Trophoblast cell (in vitro differentiated cells and primary cell): ENCODE measurements at regions not wholly inside any gene's neighbourhood (a gene's known extent, or its start where the extent isn't known, plus 50 kb on each side); places are given as distances from the start of the nearest gene placed in this dataset.

Experiments
- DNase-seq, 2 donors: peaks; one replicate each; pipeline ENCODE4 v3.0.0-alpha.2; 2016
- H2AFZ ChIP-seq: 2 replicates; pipeline ENCODE4 v1.6.1; 2013; ENCODE audit warnings: low read length, moderate library complexity, mild to moderate bottlenecking; ENCODE audit not compliant: insufficient read depth, poor library complexity
- H2AK5ac ChIP-seq: 2 replicates; pipeline ENCODE4 v1.6.1; 2013; ENCODE audit warnings: mild to moderate bottlenecking, low read length
- H2BK120ac ChIP-seq: 2 replicates; pipeline ENCODE4 v1.6.1; 2013; ENCODE audit warnings: low read length, mild to moderate bottlenecking, moderate library complexity; ENCODE audit not compliant: insufficient read depth, poor library complexity
- H2BK12ac ChIP-seq: 2 replicates; pipeline ENCODE4 v1.6.1; 2013; ENCODE audit warnings: mild to moderate bottlenecking, low read length, moderate library complexity
- H2BK5ac ChIP-seq: 2 replicates; pipeline ENCODE4 v1.6.1; 2013; ENCODE audit warnings: low read length, low read depth, moderate library complexity, mild to moderate bottlenecking; ENCODE audit not compliant: poor library complexity
- H3K14ac ChIP-seq: 2 replicates; pipeline ENCODE4 v1.6.1; 2013; ENCODE audit warnings: mild to moderate bottlenecking, low read length
- H3K18ac ChIP-seq: 2 replicates; pipeline ENCODE4 v1.6.1; 2013; ENCODE audit warnings: mild to moderate bottlenecking, low read length
- H3K23ac ChIP-seq: 2 replicates; pipeline ENCODE4 v1.6.1; 2013; ENCODE audit warnings: low read length
- H3K27ac ChIP-seq: 2 replicates; pipeline ENCODE4 v1.5.1; 2013; ENCODE audit warnings: low read depth, mild to moderate bottlenecking, inconsistent platforms, low read length, moderate library complexity
- H3K27me3 ChIP-seq: 2 replicates; pipeline ENCODE4 v1.6.1; 2013; ENCODE audit warnings: inconsistent platforms, mild to moderate bottlenecking, low read length, moderate library complexity; ENCODE audit not compliant: insufficient read depth
- H3K36me3 ChIP-seq, 2 experiments: 1 replicate in 1 of 2; 2 replicates in 1 of 2; pipeline ENCODE4 v1.6.1; 2013; ENCODE audit warnings: low read length in 2 of 2, mild to moderate bottlenecking in 2 of 2, moderate library complexity in 1 of 2; ENCODE audit not compliant: insufficient read depth in 2 of 2, control insufficient read depth in 1 of 2
- H3K4ac ChIP-seq: 2 replicates; pipeline ENCODE4 v1.6.1; 2013; ENCODE audit warnings: low read depth, mild to moderate bottlenecking, low read length, moderate library complexity
- H3K4me1 ChIP-seq, 2 experiments: 1 replicate in 1 of 2; 2 replicates in 1 of 2; pipeline ENCODE4 v1.6.1; 2013; ENCODE audit warnings: low read length in 2 of 2, mild to moderate bottlenecking in 2 of 2, moderate library complexity in 1 of 2; ENCODE audit not compliant: insufficient read depth in 2 of 2, control insufficient read depth in 1 of 2
- H3K4me2 ChIP-seq: 2 replicates; pipeline ENCODE4 v1.6.1; 2013; ENCODE audit warnings: inconsistent platforms, mild to moderate bottlenecking, low read length, moderate library complexity
- H3K4me3 ChIP-seq: 2 replicates; pipeline ENCODE4 v1.5.1; 2013; ENCODE audit warnings: mild to moderate bottlenecking, low read depth, low read length, inconsistent platforms
- H3K79me1 ChIP-seq: one replicate; pipeline ENCODE4 v1.6.1; 2013; ENCODE audit warnings: low read length
- H3K79me2 ChIP-seq: 2 replicates; pipeline ENCODE4 v1.6.1; 2013; ENCODE audit warnings: low read length, mild to moderate bottlenecking; ENCODE audit not compliant: control insufficient read depth, insufficient read depth, poor library complexity
- H3K9ac ChIP-seq: 2 replicates; pipeline ENCODE4 v1.6.1; 2013; ENCODE audit warnings: mild to moderate bottlenecking, low read length
- H3K9me3 ChIP-seq: 2 replicates; pipeline ENCODE4 v1.6.1; 2013; ENCODE audit warnings: low read depth, mild to moderate bottlenecking, control low read depth, inconsistent platforms, low read length; ENCODE audit not compliant: insufficient read depth
- H4K12ac ChIP-seq: 2 replicates; pipeline ENCODE4 v1.6.1; 2013; ENCODE audit warnings: low read depth, mild to moderate bottlenecking, low read length, moderate library complexity
- H4K8ac ChIP-seq: 2 replicates; pipeline ENCODE4 v1.6.1; 2013; ENCODE audit warnings: low read depth, mild to moderate bottlenecking, low read length, moderate library complexity
- H4K91ac ChIP-seq: one replicate; pipeline ENCODE4 v1.6.1; 2013; ENCODE audit warnings: low read depth, mild to moderate bottlenecking, low read length, moderate library complexity
- WGBS: extraction: QIAGEN DNeasy Blood & Tissue Kit; methylation state at CpG from one replicate; pipeline ENCODE4 v1.1.7; 2013; ENCODE audit warnings: missing lambda C conversion rate; ENCODE audit not compliant: insufficient read length, insufficient coverage; ENCODE audit errors: extremely low coverage; 5-methylcytosine and 5-hydroxymethylcytosine counted together

GRCh38 chr10:36066102-36066501, 424.0 kb upstream of the FZD8 start:
- no peak overlapping the region for H2AK5ac ChIP-seq
- no CpG with 5 or more reads among the region's 2 CpGs for WGBS
- H2BK12ac ChIP-seq = no peak overlapping the region
- H3K4ac ChIP-seq = no peak overlapping the region
- no peak overlapping the region for H2AFZ ChIP-seq
- DNase-seq = no peak
- H3K36me3 ChIP-seq = no peaks in the 10 kb centered on the region
- no peak overlapping the region for H3K27ac ChIP-seq
- no peaks in the 10 kb centered on the region for H3K79me1 ChIP-seq
- no peak overlapping the region for H4K8ac ChIP-seq
- no peak overlapping the region for H3K14ac ChIP-seq
- H4K91ac ChIP-seq = no peak overlapping the region
- no peaks in the 10 kb centered on the region for H3K27me3 ChIP-seq
- peaks cover 12% of the 10 kb centered on the region for H3K9me3 ChIP-seq
- H4K12ac ChIP-seq = no peak overlapping the region
- H3K18ac ChIP-seq = no peak overlapping the region
- no peak overlapping the region for H3K23ac ChIP-seq
- H3K4me3 ChIP-seq = peak overlapping the region; percentile 31
- H2BK120ac ChIP-seq = no peak overlapping the region
- H3K4me1 ChIP-seq = no peaks in the 10 kb centered on the region
- H3K79me2 ChIP-seq = no peaks in the 10 kb centered on the region
- H2BK5ac ChIP-seq = no peak overlapping the region
- no peak overlapping the region for H3K9ac ChIP-seq
- no peak overlapping the region for H3K4me2 ChIP-seq

DNA sequence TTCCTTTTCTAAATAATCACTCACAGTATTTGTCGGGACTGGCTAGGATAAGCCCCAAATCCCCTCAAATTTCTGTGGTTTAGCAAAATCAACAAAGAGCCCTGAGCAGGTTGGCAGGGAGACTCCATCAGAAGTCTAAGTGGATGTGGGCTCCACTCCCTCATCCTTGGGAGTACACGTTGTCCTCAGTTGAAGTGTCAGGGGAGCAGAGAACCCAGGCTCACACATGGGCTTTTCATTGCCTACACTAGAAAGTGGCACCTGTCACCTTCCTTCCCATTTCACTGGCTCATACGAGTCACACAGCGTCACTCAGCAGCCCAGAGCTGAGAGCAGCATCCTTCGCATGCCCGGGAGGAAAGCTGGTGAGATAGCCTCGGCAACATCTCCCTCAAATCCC, 421.3 kb upstream of the FZD8 start:
- H3K18ac ChIP-seq = no peak overlapping the region
- H3K27ac ChIP-seq = no peak overlapping the region
- no peak overlapping the region for H4K12ac ChIP-seq
- H3K4ac ChIP-seq = no peak overlapping the region
- peaks cover 12% of the 10 kb centered on the region for H3K9me3 ChIP-seq
- no peak overlapping the region for H3K9ac ChIP-seq
- H3K36me3 ChIP-seq = no peaks in the 10 kb centered on the region
- H3K4me3 ChIP-seq = no peak overlapping the region
- peak overlapping the region; percentile 9 for H2BK120ac ChIP-seq
- H4K8ac ChIP-seq = no peak overlapping the region
- no peaks in the 10 kb centered on the region for H3K4me1 ChIP-seq
- no CpG with 5 or more reads among the region's 7 CpGs for WGBS
- no peak overlapping the region for H2BK5ac ChIP-seq
- no peaks in the 10 kb centered on the region for H3K27me3 ChIP-seq
- no peak overlapping the region for H4K91ac ChIP-seq
- no peak overlapping the region for H2AK5ac ChIP-seq
- no peak overlapping the region for H2AFZ ChIP-seq
- no peaks in the 10 kb centered on the region for H3K79me2 ChIP-seq
- no peak overlapping the region for H2BK12ac ChIP-seq
- no peak overlapping the region for H3K4me2 ChIP-seq
- no peak for DNase-seq
- H3K14ac ChIP-seq = no peak overlapping the region
- no peak overlapping the region for H3K23ac ChIP-seq
- no peaks in the 10 kb centered on the region for H3K79me1 ChIP-seq

- Histone ChIP-seq H3K79me2 (no peaks in the 10 kb centered on the region), H4K8ac (no peak overlapping the region), H2AK5ac (no peak overlapping the region), H2BK120ac (no peak overlapping the region), H3K4me1 (no peaks in the 10 kb centered on the region), H3K23ac (no peak overlapping the region), H3K4me2 (no peak overlapping the region), H3K9ac (no peak overlapping the region), H4K12ac (no peak overlapping the region), H3K18ac (no peak overlapping the region), H3K14ac (no peak overlapping the region), H2AFZ (no peak overlapping the region), H3K4ac (no peak overlapping the region), H4K91ac (no peak overlapping the region), H2BK12ac (no peak overlapping the region), H3K36me3 (no peaks in the 10 kb centered on the region), H2BK5ac (no peak overlapping the region), H3K79me1 (no peaks in the 10 kb centered on the region), H3K27me3 (no peaks in the 10 kb centered on the region), H3K9me3 (peaks cover 2% of the 10 kb centered on the region), H3K27ac (no peak overlapping the region), H3K4me3 (no peak overlapping the region)
- WGBS = no CpG with 5 or more reads among the region's 4 CpGs
- no peak for DNase-seq
These were observed 415.6 kb upstream of the FZD8 start for GRCh38 chr10:36057731-36058130.

- Histone ChIP-seq H3K4ac (no peak overlapping the region), H2AFZ (no peak overlapping the region), H4K91ac (no peak overlapping the region), H3K36me3 (no peaks in the 10 kb centered on the region), H3K79me1 (no peaks in the 10 kb centered on the region), H4K12ac (no peak overlapping the region), H2BK120ac (no peak overlapping the region), H3K4me2 (no peak overlapping the region), H3K27me3 (no peaks in the 10 kb centered on the region), H4K8ac (no peak overlapping the region), H3K18ac (no peak overlapping the region), H3K79me2 (no peaks in the 10 kb centered on the region), H2BK5ac (no peak overlapping the region), H3K4me3 (no peak overlapping the region), H3K27ac (no peak overlapping the region), H3K4me1 (no peaks in the 10 kb centered on the region), H3K14ac (no peak overlapping the region), H2BK12ac (no peak overlapping the region), H3K9me3 (peaks cover 2% of the 10 kb centered on the region), H3K23ac (no peak overlapping the region), H2AK5ac (no peak overlapping the region), H3K9ac (no peak overlapping the region)
- no CpG with 5 or more reads among the region's 4 CpGs for WGBS
- no peak for DNase-seq
These were observed 415.1 kb upstream of the FZD8 start for GRCh38 chr10:36057180-36057579.
